ENCODE measurements at regions not wholly inside any gene's neighbourhood (a gene's known extent, or its start where the extent isn't known, plus 50 kb on each side); places are given as distances from the start of the nearest gene placed in this dataset.

GRCh38 chr11:22130462-22131053 lies 62.3 kb upstream of the ANO5 start:
- no peak for TF ChIP-seq CTCF (IDR thresholded peaks at IDR 0.05)
- no peak overlapping the region for H3K27ac ChIP-seq
- no peak for DNase-seq (ENCODE audit: low spot score)
- H3K4me3 ChIP-seq: no peak overlapping the region

GRCh38 chr11:22133776-22134175 lies 59.1 kb upstream of the ANO5 start:
- H3K4me3 ChIP-seq: no peak overlapping the region
- no peak for TF ChIP-seq CTCF (IDR thresholded peaks at IDR 0.05)
- DNase-seq (ENCODE audit: low spot score): no peak
- no peak overlapping the region for H3K27ac ChIP-seq

GRCh38 chr11:22138264-22138663 lies 54.6 kb upstream of the ANO5 start:
- no peak for DNase-seq (ENCODE audit: low spot score)
- Histone ChIP-seq H3K4me3 (no peak overlapping the region), H3K27ac (no peak overlapping the region)
- TF ChIP-seq CTCF (IDR thresholded peaks at IDR 0.05): no peak
